ENCODE measurements at regions not wholly inside any gene's neighbourhood (a gene's known extent, or its start where the extent isn't known, plus 50 kb on each side); places are given as distances from the start of the nearest gene placed in this dataset.

DNA sequence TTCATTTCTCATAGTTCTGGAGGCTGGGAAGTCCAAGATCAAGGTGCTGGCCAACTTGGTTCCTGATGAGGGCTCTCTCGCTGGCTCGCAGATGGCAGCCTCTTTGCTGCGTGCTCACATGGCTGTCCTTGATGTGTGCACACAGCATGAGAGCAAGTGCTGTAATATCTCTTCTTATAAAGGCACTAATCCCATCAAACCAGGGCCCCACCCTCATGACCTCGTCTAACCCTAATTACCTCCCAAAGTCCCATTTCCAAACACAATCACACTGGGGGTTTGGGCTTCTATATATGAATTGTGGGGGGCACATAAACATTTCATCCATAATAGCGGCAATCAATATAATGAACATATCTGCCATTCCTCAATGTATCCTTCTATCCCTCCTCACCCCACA, 1062.1 kb downstream of the BRD1 start (continued):
- TF ChIP-seq, protein P1, sequence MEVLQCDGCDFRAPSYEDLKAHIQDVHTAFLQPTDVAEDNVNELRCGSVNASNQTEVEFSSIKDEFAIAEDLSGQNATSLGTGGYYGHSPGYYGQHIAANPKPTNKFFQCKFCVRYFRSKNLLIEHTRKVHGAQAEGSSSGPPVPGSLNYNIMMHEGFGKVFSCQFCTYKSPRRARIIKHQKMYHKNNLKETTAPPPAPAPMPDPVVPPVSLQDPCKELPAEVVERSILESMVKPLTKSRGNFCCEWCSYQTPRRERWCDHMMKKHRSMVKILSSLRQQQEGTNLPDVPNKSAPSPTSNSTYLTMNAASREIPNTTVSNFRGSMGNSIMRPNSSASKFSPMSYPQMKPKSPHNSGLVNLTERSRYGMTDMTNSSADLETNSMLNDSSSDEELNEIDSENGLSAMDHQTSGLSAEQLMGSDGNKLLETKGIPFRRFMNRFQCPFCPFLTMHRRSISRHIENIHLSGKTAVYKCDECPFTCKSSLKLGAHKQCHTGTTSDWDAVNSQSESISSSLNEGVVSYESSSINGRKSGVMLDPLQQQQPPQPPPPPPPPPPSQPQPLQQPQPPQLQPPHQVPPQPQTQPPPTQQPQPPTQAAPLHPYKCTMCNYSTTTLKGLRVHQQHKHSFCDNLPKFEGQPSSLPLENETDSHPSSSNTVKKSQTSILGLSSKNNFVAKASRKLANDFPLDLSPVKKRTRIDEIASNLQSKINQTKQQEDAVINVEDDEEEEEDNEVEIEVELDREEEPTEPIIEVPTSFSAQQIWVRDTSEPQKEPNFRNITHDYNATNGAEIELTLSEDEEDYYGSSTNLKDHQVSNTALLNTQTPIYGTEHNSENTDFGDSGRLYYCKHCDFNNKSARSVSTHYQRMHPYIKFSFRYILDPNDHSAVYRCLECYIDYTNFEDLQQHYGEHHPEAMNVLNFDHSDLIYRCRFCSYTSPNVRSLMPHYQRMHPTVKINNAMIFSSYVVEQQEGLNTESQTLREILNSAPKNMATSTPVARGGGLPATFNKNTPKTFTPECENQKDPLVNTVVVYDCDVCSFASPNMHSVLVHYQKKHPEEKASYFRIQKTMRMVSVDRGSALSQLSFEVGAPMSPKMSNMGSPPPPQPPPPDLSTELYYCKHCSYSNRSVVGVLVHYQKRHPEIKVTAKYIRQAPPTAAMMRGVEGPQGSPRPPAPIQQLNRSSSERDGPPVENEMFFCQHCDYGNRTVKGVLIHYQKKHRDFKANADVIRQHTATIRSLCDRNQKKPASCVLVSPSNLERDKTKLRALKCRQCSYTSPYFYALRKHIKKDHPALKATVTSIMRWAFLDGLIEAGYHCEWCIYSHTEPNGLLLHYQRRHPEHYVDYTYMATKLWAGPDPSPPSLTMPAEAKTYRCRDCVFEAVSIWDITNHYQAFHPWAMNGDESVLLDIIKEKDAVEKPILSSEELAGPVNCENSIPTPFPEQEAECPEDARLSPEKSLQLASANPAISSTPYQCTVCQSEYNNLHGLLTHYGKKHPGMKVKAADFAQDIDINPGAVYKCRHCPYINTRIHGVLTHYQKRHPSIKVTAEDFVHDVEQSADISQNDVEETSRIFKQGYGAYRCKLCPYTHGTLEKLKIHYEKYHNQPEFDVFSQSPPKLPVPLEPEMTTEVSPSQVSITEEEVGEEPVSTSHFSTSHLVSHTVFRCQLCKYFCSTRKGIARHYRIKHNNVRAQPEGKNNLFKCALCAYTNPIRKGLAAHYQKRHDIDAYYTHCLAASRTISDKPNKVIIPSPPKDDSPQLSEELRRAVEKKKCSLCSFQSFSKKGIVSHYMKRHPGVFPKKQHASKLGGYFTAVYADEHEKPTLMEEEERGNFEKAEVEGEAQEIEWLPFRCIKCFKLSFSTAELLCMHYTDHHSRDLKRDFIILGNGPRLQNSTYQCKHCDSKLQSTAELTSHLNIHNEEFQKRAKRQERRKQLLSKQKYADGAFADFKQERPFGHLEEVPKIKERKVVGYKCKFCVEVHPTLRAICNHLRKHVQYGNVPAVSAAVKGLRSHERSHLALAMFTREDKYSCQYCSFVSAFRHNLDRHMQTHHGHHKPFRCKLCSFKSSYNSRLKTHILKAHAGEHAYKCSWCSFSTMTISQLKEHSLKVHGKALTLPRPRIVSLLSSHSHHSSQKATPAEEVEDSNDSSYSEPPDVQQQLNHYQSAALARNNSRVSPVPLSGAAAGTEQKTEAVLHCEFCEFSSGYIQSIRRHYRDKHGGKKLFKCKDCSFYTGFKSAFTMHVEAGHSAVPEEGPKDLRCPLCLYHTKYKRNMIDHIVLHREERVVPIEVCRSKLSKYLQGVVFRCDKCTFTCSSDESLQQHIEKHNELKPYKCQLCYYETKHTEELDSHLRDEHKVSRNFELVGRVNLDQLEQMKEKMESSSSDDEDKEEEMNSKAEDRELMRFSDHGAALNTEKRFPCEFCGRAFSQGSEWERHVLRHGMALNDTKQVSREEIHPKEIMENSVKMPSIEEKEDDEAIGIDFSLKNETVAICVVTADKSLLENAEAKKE (CRISPR knock-in tag; IDR thresholded peaks at IDR 0.05) = no peak

DNA sequence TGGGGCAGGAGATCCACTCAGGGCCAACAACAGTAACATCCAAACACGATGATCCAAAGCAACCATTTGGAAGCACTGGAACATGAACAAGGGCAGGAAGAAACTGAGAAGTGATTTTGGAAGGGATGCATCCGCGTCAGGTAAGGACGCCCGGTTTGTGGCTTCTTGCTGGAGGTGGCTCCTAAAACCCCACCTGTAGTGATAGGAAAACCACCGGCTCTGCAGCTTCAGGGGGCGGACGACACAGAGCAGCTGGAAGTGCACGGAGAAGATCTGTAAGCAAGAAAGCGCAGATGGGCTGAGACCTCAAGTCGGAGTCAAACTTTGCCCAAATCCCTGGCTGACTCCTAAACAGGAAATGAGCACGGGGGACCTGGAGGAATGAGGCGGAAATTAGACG, 1066.1 kb downstream of the BRD1 start:
- Histone ChIP-seq H3K4me1 (ENCODE audit: insufficient read depth) (no peaks in the 10 kb centered on the region), H3K4me2 (no peak overlapping the region), H3F3A (replicated peaks; ENCODE audit: low read depth) (no peaks in the 10 kb centered on the region), H3K9me2 (ENCODE audit: insufficient read depth) (no peaks in the 10 kb centered on the region), H3K27me3 (ENCODE audit: insufficient read depth) (no peaks in the 10 kb centered on the region), H4K20me1 (replicated peaks; ENCODE audit: insufficient read depth) (no peaks in the 10 kb centered on the region), H3K4me3 (no peak overlapping the region), H3K36me3 (ENCODE audit: insufficient read depth) (no peaks in the 10 kb centered on the region; the same call in 1 of the 2 replicates), H3K27ac (ENCODE audit: low read depth) (no peak overlapping the region), H3K79me2 (replicated peaks; ENCODE audit: insufficient read depth) (no peaks in the 10 kb centered on the region), H2AFZ (no peak overlapping the region)
- no peak for ATAC-seq
- DNase-seq (ENCODE audit: low spot score) = no peak
- peaks cover 6% of the 10 kb centered on the region for H3K27me3 Mint-ChIP-seq (ENCODE audit: insufficient read depth, low read depth, poor library complexity)
- H3K4me1 Mint-ChIP-seq = no peaks in the 10 kb centered on the region
- peaks cover 6% of the 10 kb centered on the region; the same call in 2 of the 3 replicates for H3K9me3 Mint-ChIP-seq
- H3K4me3 Mint-ChIP-seq = no peak overlapping the region
- H3K36me3 Mint-ChIP-seq (ENCODE audit: low read depth) = no peaks in the 10 kb centered on the region; the same call in 2 of the 3 replicates
- H3K27ac Mint-ChIP-seq = no peak overlapping the region
- TF ChIP-seq EZH2phosphoT487 (IDR thresholded peaks at IDR 0.05; ENCODE audit: unreplicated experiment) (no peak), POLR2AphosphoS5 (IDR thresholded peaks at IDR 0.05; ENCODE audit: low read depth) (no peak), CREB1 (CRISPR knock-in tag; IDR thresholded peaks at IDR 0.05; ENCODE audit: low read depth) (no peak), JUNB (IDR thresholded peaks at IDR 0.05; ENCODE audit: unreplicated experiment) (no peak), NANOG (IDR thresholded peaks at IDR 0.05; ENCODE audit: borderline replicate concordance) (no peak), STAT1 (IDR thresholded peaks at IDR 0.05; ENCODE audit: unreplicated experiment) (no peak), ZNF331 (CRISPR knock-in tag; IDR thresholded peaks at IDR 0.05; ENCODE audit: low read depth) (no peak)
- TF ChIP-seq, protein P1 (CRISPR knock-in tag; IDR thresholded peaks at IDR 0.05) = no peak

All from GM23338 (cell line).